HepG2 (cell line): ENCODE measurements at regions not wholly inside any gene's neighbourhood (a gene's known extent, or its start where the extent isn't known, plus 50 kb on each side); places are given as distances from the start of the nearest gene placed in this dataset.

ENCODE experiments used
- ATAC-seq: fragments of 200-7000 bp; cut with Tn5 transposase; 3 replicates; pipeline ENCODE4 v1.9.1; 2020; ENCODE audit warnings: mild to moderate bottlenecking, moderate library complexity
- BruUV-seq: library from RNA; stranded (reverse); fragments of 400-500 nt; replicated peaks from 2 replicates; lab custom pipeline; 2021; lab: Mats Ljungman, UMichigan
- CTCF ChIA-PET: fragments of 300-600 bp; formaldehyde crosslinking; extraction: SDS; loops from one replicate; lab custom pipeline; 2021; ENCODE audit warnings: low total read pairs, inconsistent platforms, low intra/inter-chr PET ratio; lab: Yijun Ruan, JAX
- POLR2A ChIA-PET: fragments of 350-600 bp; sonication (Branson Sonifier 250); formaldehyde crosslinking; loops from one replicate; lab custom pipeline; 2020; ENCODE audit warnings: antibody characterized with exemption, inconsistent platforms; lab: Yijun Ruan, JAX
- DNase-seq: peaks from one replicate; pipeline ENCODE4 v3.0.0-alpha.2; 2015; ENCODE audit warnings: low spot score
- FAIRE-seq: peaks from 3 replicates; lab custom pipeline; 2011; peaks lifted over from hg19 to GRCh38; lab: Jason Lieb, UNC
- H2AFZ ChIP-seq: one replicate; pipeline ENCODE4 v1.6.1; 2011; ENCODE audit warnings: low read length, inconsistent platforms
- H3K27ac ChIP-seq: fragments of 300-600 bp; 3 replicates; pipeline ENCODE4 v1.8.0; 2011; ENCODE audit warnings: mixed run types, mild to moderate bottlenecking, mixed read lengths, low read length, inconsistent platforms; ENCODE audit not compliant: insufficient read depth; ENCODE audit errors: extremely low read length
- H3K27me3 ChIP-seq, 2 experiments: fragments of 200-600 bp in 1 of 2; 2 replicates in 1 of 2; 3 replicates in 1 of 2; pipeline versions ENCODE4 v1.6.0 to v1.8.0; 2011; ENCODE audit warnings: low read length in 2 of 2, mild to moderate bottlenecking in 2 of 2, moderate library complexity in 2 of 2, inconsistent platforms in 1 of 2; ENCODE audit not compliant: insufficient read depth in 2 of 2, control insufficient read depth in 1 of 2
- H3K36me3 ChIP-seq, 2 experiments: fragments of 200-600 bp in 1 of 2; replicated peaks in 1 of 2; 2 replicates in 1 of 2; 3 replicates in 1 of 2; pipeline versions ENCODE4 v1.5.1 to v1.8.0; 2011; ENCODE audit warnings: low read length in 2 of 2, inconsistent platforms in 1 of 2; ENCODE audit not compliant: insufficient read depth in 2 of 2, control insufficient read depth in 1 of 2
- H3K4me1 ChIP-seq: 2 replicates; pipeline ENCODE4 v1.5.1; 2012; ENCODE audit warnings: low read length, inconsistent platforms; ENCODE audit not compliant: insufficient read depth
- H3K4me2 ChIP-seq: 2 replicates; pipeline ENCODE4 v1.6.0; 2011; ENCODE audit warnings: low read depth, low read length, inconsistent platforms
- H3K4me3 ChIP-seq, 3 experiments: fragments of 200-600 bp in 1 of 3; sonication (generic), shearing (Covaris generic) in 1 of 3; replicated peaks in 1 of 3; 2 replicates each; pipeline ENCODE4 v1.5.1; 2011 to 2016; ENCODE audit warnings: low read length in 3 of 3, inconsistent platforms in 2 of 3, low read depth in 2 of 3, mild to moderate bottlenecking in 2 of 3, control low read depth in 1 of 3, mixed read lengths in 1 of 3; ENCODE audit not compliant: insufficient read depth in 1 of 3
- H3K79me2 ChIP-seq: one replicate; pipeline ENCODE4 v1.6.1; 2011; ENCODE audit warnings: low read length, inconsistent platforms; ENCODE audit not compliant: insufficient read depth
- H3K9ac ChIP-seq: 2 replicates; pipeline ENCODE4 v1.6.0; 2011; ENCODE audit warnings: mild to moderate bottlenecking, low read depth, low read length, inconsistent platforms; ENCODE audit not compliant: insufficient read depth
- H3K9me3 ChIP-seq: 2 replicates; pipeline ENCODE4 v1.5.1; 2012; ENCODE audit warnings: mild to moderate bottlenecking, low read length
- H4K20me1 ChIP-seq: 2 replicates; pipeline ENCODE4 v1.6.0; 2011; ENCODE audit warnings: inconsistent platforms, mild to moderate bottlenecking, low read length, moderate library complexity; ENCODE audit not compliant: insufficient read depth
- EZH2 ChIP-seq: conservative IDR thresholded peaks from 2 replicates; pipeline ENCODE4 v1.6.1; 2012; ENCODE audit warnings: mild to moderate bottlenecking, low read depth, low read length, moderate library complexity
- KLF16 ChIP-seq, 2 experiments: sonication (generic) in 1 of 2; formaldehyde crosslinking in 1 of 2; IDR thresholded peaks; 2 replicates each; pipeline versions ENCODE4 v1.6.1 to v1.8.0; 2016 to 2023; ENCODE audit warnings: missing genetic modification reagents in 2 of 2, missing compliant biosample characterization in 1 of 2
- NFATC3 ChIP-seq: sonication (generic); formaldehyde crosslinking; IDR thresholded peaks from 2 replicates; pipeline ENCODE4 v1.5.1; 2020; ENCODE audit warnings: mild to moderate bottlenecking, missing genetic modification reagents
- RXRB ChIP-seq: IDR thresholded peaks from 2 replicates; pipeline ENCODE4 v1.6.1; 2016; ENCODE audit warnings: borderline replicate concordance, missing genetic modification reagents, missing compliant biosample characterization
- SCMH1 ChIP-seq: sonication (generic); formaldehyde crosslinking; IDR thresholded peaks from 2 replicates; pipeline ENCODE4 v1.9.0; 2021; ENCODE audit warnings: missing genetic modification reagents, mild to moderate bottlenecking, borderline replicate concordance
- SP140L ChIP-seq: sonication (generic); formaldehyde crosslinking; IDR thresholded peaks from 2 replicates; pipeline ENCODE4 v1.4.0; 2020; ENCODE audit warnings: missing genetic modification reagents, borderline replicate concordance
- XRCC5 ChIP-seq: fragments of 200-400 bp; formaldehyde crosslinking; optimal IDR thresholded peaks from 2 replicates; pipeline ENCODE3; 2017; ENCODE audit warnings: mild to moderate bottlenecking, low read length
- ZNF451 ChIP-seq: sonication (generic); formaldehyde crosslinking; IDR thresholded peaks from 2 replicates; pipeline ENCODE4 v1.5.0; 2020; ENCODE audit warnings: mild to moderate bottlenecking, missing genetic modification reagents
- WGBS: methylation state at CpG from one replicate; pipeline ENCODE4 v1.1.6; 2017; ENCODE audit warnings: low lambda C conversion rate; 5-methylcytosine and 5-hydroxymethylcytosine counted together
- in situ Hi-C: cut with HindIII; loops from 2 replicates; pipeline ENCODE4 v1.10.0; 2017; ENCODE audit warnings: low pct_unique_long_range_greater_than_20kb; ENCODE audit not compliant: extremely low pct_ligation_motif_present
- intact Hi-C: fragments of 100-400 bp; cut with micrococcal nuclease; formaldehyde crosslinking; loops from one replicate; pipeline ENCODE4 v1.10.0; 2022; ENCODE audit not compliant: unreplicated experiment
- TF ChIP-seq, protein P1 (sequence below): sonication (generic); formaldehyde crosslinking; IDR thresholded peaks from 2 replicates; pipeline ENCODE4 v1.5.0; 2020; ENCODE audit warnings: mild to moderate bottlenecking, missing genetic modification reagents, borderline replicate concordance
- TF ChIP-seq, protein P2 (sequence below): sonication (generic); formaldehyde crosslinking; IDR thresholded peaks from 2 replicates; pipeline ENCODE4 v1.5.0; 2020; ENCODE audit warnings: mild to moderate bottlenecking, missing genetic modification reagents, borderline replicate concordance
- TF ChIP-seq, protein P3 (sequence below): sonication (generic); formaldehyde crosslinking; IDR thresholded peaks from 2 replicates; pipeline ENCODE4 v1.8.1; 2022; ENCODE audit warnings: low read depth, mild to moderate bottlenecking, missing genetic modification reagents

DNA sequence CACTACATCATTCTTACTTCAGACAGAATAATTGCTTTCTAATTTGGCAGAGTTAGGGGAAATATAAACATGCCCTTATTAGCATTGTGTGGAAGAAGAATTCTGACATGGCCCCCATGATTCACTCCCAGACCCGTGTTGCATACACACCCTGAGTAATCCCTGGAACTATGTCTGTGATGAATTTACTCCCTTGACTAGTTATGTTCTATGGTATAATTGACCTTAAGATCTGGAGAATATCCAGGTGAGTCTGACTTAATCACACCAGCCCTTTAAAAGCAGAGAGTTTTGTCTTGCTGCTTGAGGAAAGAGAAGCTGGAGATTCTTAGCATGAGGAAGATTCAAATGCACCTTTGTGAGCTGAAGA, 262.9 kb downstream of the SOX4 start:
- in situ Hi-C loops: no loop called here
- no peak for FAIRE-seq
- intact Hi-C loops: loop anchor here (5.0 kb wide), 1 partner anchor 1719 kb away; no protein-coding TSS in a partner anchor
- TF ChIP-seq, protein P1, sequence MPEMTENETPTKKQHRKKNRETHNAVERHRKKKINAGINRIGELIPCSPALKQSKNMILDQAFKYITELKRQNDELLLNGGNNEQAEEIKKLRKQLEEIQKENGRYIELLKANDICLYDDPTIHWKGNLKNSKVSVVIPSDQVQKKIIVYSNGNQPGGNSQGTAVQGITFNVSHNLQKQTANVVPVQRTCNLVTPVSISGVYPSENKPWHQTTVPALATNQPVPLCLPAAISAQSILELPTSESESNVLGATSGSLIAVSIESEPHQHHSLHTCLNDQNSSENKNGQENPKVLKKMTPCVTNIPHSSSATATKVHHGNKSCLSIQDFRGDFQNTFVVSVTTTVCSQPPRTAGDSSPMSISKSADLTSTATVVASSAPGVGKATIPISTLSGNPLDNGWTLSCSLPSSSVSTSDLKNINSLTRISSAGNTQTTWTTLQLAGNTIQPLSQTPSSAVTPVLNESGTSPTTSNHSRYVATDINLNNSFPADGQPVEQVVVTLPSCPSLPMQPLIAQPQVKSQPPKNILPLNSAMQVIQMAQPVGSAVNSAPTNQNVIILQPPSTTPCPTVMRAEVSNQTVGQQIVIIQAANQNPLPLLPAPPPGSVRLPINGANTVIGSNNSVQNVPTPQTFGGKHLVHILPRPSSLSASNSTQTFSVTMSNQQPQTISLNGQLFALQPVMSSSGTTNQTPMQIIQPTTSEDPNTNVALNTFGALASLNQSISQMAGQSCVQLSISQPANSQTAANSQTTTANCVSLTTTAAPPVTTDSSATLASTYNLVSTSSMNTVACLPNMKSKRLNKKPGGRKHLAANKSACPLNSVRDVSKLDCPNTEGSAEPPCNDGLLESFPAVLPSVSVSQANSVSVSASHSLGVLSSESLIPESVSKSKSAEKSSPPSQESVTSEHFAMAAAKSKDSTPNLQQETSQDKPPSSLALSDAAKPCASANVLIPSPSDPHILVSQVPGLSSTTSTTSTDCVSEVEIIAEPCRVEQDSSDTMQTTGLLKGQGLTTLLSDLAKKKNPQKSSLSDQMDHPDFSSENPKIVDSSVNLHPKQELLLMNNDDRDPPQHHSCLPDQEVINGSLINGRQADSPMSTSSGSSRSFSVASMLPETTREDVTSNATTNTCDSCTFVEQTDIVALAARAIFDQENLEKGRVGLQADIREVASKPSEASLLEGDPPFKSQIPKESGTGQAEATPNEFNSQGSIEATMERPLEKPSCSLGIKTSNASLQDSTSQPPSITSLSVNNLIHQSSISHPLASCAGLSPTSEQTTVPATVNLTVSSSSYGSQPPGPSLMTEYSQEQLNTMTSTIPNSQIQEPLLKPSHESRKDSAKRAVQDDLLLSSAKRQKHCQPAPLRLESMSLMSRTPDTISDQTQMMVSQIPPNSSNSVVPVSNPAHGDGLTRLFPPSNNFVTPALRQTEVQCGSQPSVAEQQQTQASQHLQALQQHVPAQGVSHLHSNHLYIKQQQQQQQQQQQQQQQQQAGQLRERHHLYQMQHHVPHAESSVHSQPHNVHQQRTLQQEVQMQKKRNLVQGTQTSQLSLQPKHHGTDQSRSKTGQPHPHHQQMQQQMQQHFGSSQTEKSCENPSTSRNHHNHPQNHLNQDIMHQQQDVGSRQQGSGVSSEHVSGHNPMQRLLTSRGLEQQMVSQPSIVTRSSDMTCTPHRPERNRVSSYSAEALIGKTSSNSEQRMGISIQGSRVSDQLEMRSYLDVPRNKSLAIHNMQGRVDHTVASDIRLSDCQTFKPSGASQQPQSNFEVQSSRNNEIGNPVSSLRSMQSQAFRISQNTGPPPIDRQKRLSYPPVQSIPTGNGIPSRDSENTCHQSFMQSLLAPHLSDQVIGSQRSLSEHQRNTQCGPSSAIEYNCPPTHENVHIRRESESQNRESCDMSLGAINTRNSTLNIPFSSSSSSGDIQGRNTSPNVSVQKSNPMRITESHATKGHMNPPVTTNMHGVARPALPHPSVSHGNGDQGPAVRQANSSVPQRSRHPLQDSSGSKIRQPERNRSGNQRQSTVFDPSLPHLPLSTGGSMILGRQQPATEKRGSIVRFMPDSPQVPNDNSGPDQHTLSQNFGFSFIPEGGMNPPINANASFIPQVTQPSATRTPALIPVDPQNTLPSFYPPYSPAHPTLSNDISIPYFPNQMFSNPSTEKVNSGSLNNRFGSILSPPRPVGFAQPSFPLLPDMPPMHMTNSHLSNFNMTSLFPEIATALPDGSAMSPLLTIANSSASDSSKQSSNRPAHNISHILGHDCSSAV: no peak
- TF ChIP-seq, protein P2, sequence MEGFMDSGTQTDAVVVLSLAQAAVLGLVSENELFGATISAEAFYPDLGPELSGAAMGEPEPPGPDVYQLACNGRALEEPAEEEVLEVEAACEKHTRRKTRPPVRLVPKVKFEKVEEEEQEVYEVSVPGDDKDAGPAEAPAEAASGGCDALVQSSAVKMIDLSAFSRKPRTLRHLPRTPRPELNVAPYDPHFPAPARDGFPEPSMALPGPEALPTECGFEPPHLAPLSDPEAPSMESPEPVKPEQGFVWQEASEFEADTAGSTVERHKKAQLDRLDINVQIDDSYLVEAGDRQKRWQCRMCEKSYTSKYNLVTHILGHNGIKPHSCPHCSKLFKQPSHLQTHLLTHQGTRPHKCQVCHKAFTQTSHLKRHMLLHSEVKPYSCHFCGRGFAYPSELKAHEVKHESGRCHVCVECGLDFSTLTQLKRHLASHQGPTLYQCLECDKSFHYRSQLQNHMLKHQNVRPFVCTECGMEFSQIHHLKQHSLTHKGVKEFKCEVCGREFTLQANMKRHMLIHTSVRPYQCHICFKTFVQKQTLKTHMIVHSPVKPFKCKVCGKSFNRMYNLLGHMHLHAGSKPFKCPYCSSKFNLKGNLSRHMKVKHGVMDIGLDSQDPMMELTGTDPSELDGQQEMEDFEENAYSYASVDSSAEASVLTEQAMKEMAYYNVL (CRISPR knock-in tag): no peak
- TF ChIP-seq SP140L (CRISPR knock-in tag) (no peak), NFATC3 (CRISPR knock-in tag) (no peak), RXRB (CRISPR knock-in tag) (no peak), SCMH1 (CRISPR knock-in tag) (no peak), XRCC5 (no peak), ZNF451 (no peak), KLF16 (CRISPR knock-in tag; IDR thresholded peaks at IDR 0.05) (no peak), EZH2 (no peak)
- TF ChIP-seq, protein P3, sequence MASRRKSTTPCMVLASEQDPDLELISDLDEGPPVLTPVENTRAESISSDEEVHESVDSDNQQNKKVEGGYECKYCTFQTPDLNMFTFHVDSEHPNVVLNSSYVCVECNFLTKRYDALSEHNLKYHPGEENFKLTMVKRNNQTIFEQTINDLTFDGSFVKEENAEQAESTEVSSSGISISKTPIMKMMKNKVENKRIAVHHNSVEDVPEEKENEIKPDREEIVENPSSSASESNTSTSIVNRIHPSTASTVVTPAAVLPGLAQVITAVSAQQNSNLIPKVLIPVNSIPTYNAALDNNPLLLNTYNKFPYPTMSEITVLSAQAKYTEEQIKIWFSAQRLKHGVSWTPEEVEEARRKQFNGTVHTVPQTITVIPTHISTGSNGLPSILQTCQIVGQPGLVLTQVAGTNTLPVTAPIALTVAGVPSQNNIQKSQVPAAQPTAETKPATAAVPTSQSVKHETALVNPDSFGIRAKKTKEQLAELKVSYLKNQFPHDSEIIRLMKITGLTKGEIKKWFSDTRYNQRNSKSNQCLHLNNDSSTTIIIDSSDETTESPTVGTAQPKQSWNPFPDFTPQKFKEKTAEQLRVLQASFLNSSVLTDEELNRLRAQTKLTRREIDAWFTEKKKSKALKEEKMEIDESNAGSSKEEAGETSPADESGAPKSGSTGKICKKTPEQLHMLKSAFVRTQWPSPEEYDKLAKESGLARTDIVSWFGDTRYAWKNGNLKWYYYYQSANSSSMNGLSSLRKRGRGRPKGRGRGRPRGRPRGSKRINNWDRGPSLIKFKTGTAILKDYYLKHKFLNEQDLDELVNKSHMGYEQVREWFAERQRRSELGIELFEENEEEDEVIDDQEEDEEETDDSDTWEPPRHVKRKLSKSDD (CRISPR knock-in tag): no peak

More for the DNA sequence above, 262.9 kb downstream of the SOX4 start:
- ATAC-seq: no peak
- 0% methylated on average over 1 of the region's 1 CpG for WGBS
- Histone ChIP-seq H4K20me1 (no peaks in the 10 kb centered on the region), H2AFZ (no peak overlapping the region), H3K27me3 (no peaks in the 10 kb centered on the region), H3K9me3 (no peaks in the 10 kb centered on the region), H3K4me3 (no peak overlapping the region), H3K36me3 (no peaks in the 10 kb centered on the region), H3K27ac (no peak overlapping the region), H3K79me2 (no peaks in the 10 kb centered on the region), H3K4me1 (no peaks in the 10 kb centered on the region), H3K4me2 (no peak overlapping the region), H3K9ac (no peak overlapping the region)
- no peak for DNase-seq
- ChIA-PET CTCF (no interaction called here), POLR2A (no interaction called here)
- BruUV-seq: no TSS peak
